ENCODE measurements at regions not wholly inside any gene's neighbourhood (a gene's known extent, or its start where the extent isn't known, plus 50 kb on each side); places are given as distances from the start of the nearest gene placed in this dataset.

DNA sequence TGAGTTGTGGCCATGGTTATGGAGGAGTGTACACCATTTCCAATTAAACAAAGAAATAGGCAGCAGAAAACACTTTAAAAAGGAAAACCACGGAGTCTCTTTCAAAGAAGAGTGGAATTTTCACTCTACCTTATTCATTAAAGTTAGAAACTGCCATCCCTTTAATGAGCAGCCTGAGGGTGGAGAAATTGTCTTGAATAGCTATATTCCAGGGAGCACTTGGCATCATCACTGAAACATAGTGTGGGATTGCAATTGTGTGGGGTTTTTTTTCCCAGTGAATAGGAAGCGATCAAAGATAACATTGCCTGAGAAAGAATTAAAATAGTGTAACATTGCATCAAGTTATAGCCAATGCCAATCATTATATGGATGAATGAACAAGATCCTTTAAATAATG, 191.6 kb downstream of the TEX36 start:
- TF ChIP-seq SRF (IDR thresholded peaks at IDR 0.05; ENCODE audit: low read depth) (no peak), POLR2A (IDR thresholded peaks at IDR 0.05; ENCODE audit: borderline replicate concordance, extremely low read depth, insufficient read depth, insufficient read length) (no peak), FOSL1 (IDR thresholded peaks at IDR 0.05; ENCODE audit: low read depth) (no peak), EZH2 (IDR thresholded peaks at IDR 0.05) (no peak), POLR2AphosphoS5 (IDR thresholded peaks at IDR 0.05; ENCODE audit: low read depth, low read length) (no peak), EGR1 (IDR thresholded peaks at IDR 0.05; ENCODE audit: low read depth) (no peak), JUND (IDR thresholded peaks at IDR 0.05) (no peak), SP1 (IDR thresholded peaks at IDR 0.05; ENCODE audit: low read depth) (no peak), MAX (IDR thresholded peaks at IDR 0.05) (no peak), SIN3A (IDR thresholded peaks at IDR 0.05; ENCODE audit: low read depth) (no peak), RAD21 (IDR thresholded peaks at IDR 0.05; ENCODE audit: low read depth) (no peak), EZH2phosphoT487 (IDR thresholded peaks at IDR 0.05; ENCODE audit: borderline replicate concordance) (no peak)
- TF ChIP-seq, protein P1, sequence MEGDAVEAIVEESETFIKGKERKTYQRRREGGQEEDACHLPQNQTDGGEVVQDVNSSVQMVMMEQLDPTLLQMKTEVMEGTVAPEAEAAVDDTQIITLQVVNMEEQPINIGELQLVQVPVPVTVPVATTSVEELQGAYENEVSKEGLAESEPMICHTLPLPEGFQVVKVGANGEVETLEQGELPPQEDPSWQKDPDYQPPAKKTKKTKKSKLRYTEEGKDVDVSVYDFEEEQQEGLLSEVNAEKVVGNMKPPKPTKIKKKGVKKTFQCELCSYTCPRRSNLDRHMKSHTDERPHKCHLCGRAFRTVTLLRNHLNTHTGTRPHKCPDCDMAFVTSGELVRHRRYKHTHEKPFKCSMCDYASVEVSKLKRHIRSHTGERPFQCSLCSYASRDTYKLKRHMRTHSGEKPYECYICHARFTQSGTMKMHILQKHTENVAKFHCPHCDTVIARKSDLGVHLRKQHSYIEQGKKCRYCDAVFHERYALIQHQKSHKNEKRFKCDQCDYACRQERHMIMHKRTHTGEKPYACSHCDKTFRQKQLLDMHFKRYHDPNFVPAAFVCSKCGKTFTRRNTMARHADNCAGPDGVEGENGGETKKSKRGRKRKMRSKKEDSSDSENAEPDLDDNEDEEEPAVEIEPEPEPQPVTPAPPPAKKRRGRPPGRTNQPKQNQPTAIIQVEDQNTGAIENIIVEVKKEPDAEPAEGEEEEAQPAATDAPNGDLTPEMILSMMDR (IDR thresholded peaks at IDR 0.05 in 2 of 3, conservative IDR thresholded peaks at IDR 0.05 in 1 of 3; ENCODE audit: borderline replicate concordance in 1 of 3, insufficient read depth in 1 of 3, low read depth in 2 of 3, low read length in 2 of 3), result no peak
- TF ChIP-seq, protein P2, sequence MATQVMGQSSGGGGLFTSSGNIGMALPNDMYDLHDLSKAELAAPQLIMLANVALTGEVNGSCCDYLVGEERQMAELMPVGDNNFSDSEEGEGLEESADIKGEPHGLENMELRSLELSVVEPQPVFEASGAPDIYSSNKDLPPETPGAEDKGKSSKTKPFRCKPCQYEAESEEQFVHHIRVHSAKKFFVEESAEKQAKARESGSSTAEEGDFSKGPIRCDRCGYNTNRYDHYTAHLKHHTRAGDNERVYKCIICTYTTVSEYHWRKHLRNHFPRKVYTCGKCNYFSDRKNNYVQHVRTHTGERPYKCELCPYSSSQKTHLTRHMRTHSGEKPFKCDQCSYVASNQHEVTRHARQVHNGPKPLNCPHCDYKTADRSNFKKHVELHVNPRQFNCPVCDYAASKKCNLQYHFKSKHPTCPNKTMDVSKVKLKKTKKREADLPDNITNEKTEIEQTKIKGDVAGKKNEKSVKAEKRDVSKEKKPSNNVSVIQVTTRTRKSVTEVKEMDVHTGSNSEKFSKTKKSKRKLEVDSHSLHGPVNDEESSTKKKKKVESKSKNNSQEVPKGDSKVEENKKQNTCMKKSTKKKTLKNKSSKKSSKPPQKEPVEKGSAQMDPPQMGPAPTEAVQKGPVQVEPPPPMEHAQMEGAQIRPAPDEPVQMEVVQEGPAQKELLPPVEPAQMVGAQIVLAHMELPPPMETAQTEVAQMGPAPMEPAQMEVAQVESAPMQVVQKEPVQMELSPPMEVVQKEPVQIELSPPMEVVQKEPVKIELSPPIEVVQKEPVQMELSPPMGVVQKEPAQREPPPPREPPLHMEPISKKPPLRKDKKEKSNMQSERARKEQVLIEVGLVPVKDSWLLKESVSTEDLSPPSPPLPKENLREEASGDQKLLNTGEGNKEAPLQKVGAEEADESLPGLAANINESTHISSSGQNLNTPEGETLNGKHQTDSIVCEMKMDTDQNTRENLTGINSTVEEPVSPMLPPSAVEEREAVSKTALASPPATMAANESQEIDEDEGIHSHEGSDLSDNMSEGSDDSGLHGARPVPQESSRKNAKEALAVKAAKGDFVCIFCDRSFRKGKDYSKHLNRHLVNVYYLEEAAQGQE (IDR thresholded peaks at IDR 0.05; ENCODE audit: low read depth), result no peak

Measured in HCT116 (cell line).